ENCODE measurements at regions not wholly inside any gene's neighbourhood (a gene's known extent, or its start where the extent isn't known, plus 50 kb on each side); places are given as distances from the start of the nearest gene placed in this dataset.

DNA sequence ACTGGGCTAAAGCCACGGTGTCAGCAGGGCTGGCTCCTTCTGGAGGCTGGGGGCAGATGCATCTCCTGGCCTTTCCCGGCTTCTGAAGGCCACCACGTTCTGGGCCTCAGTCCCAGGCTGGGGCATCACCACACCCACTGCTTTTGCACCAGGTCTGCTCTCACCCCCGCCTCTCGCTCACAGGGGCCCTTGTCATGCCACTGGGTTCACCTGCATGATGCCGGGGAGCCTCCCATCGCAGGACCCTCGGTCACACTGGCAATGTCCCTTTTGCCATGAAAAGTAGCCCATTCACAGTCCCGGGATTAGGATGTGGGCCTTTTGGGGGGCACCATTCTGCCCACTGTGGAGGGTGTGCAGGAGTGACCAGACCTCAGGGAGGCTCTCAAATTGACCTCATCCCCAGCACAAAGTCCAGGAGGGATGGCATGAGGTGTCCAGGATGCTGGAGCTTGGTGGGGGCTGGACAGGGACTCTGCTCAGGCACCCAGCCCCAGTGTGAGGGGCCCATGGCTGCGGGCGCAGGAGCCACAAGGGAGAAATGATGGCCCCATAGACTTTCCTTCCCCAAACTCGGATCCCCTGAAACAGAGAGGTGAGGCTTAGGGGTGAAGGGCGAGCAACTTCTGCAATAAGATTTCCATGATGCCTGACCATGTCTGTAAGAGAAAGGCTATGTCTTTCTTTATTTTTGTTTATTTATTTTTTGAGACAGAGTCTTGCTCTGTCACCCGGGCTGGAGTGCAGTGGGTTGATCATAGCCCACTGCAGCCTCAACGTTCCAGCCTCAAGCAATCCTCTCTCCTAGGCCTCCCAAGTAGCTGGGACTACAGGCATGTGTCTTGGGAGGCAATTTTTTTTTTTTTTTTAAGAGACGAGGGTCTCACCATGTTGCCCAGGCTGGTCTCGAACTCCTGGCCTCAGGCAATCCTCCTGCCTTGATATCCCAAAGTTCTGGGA, 189.1 kb downstream of the GOLGA6L6 start:
- TF ChIP-seq ARNT (IDR thresholded peaks at IDR 0.05) (no peak), SP1 (IDR thresholded peaks at IDR 0.05) (no peak)

Data from HEK293T (cell line).